HG03457 (cell line): ENCODE measurements at regions not wholly inside any gene's neighbourhood (a gene's known extent, or its start where the extent isn't known, plus 50 kb on each side); places are given as distances from the start of the nearest gene placed in this dataset.
"Not testable (repeated sequence)": the region's sequence is repeated elsewhere in the genome, so short reads cannot be mapped to it uniquely, and the experiment has no call there.

Experiments used
- ATAC-seq: cut with Tn5 transposase; IDR thresholded peaks from one replicate; pipeline ENCODE4 v1.9.1; 2021; ENCODE audit warnings: moderate number of reproducible peaks; ENCODE audit not compliant: unreplicated experiment

DNA sequence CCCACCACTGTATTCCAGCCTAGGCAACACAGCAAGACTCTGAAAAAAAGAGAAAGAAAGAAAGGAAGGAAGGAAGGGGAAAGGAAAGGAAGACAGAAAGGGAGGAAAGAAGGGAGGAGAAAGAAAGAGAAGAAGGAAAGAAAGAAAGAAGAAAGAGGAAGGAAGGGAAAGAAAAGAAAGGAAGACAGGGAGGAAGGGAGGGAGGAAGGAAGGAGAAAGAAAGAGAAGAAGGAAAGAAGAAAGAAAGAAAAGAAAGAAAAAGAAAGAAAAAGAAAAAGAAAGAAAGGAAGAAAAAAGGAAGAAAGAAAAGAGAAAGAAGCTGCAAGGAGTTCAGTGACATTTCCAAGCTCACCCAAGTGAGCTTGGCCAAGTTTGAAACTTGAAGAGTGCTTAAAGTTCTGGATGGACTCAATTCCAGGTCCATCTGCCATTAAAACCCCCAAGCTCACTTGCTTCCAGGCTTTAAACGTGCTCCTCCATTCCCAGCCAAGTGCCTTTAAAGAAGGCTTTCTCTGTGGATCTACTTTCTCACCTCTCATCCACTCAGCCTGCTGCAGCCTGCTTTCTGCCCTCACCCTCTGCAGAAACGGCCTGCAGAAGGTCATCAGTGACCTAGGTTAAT is 101.5 kb downstream of the VCPKMT start:
- ATAC-seq: no peak

DNA sequence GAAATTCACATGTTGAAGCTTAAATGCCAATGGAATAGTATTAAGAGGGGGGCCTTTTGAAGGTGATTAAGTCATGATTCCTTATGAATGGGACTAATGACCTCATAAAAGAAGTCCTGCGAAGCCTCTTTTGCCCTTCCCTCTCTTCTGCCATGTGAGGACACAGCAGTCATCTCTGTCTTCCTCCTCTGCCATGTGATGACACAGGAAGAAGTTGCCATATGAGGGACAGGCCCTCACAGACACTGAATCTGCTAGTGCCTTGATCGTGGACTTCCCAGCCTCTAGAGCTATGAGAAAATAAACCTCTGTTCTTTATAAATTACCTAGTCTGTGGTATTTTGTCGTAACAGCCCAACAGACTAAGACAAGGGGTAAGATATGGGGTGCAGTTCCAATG is 100.7 kb downstream of the VCPKMT start:
- ATAC-seq: no peak

DNA sequence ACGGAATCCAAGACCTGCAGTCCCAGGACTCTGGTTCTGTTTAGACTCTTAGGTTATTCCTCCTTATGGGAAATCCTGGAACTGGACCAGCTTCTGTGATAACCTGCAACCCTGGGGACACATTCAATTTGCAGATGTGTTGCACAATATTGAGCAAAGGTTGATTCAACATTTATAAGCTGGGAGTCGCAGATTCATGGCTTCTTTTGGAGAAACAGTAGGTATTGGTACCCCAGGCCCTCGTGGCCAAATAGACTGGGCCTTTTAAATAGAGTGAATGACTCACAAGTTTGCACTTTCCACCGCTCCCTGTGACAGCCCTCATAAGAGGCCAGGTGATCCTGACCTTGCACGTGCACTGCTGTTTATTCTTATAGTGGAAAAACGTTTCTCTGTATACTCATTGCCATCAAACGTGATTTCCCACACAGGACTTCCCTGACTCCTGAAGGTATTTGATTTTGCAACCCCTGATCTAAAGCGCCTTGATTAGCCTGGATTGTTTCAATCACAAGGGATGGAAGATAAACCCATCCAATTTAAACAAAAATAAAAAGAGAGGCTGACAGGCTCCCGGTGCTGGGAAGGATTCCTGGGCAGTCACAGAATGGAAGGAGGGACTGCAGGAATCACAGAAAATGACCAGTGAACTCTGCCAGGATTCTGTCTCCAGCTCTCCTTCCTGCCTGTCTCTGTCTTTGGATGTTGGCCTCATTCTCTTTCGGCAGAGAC is 98.0 kb downstream of the VCPKMT start:
- no peak for ATAC-seq

DNA sequence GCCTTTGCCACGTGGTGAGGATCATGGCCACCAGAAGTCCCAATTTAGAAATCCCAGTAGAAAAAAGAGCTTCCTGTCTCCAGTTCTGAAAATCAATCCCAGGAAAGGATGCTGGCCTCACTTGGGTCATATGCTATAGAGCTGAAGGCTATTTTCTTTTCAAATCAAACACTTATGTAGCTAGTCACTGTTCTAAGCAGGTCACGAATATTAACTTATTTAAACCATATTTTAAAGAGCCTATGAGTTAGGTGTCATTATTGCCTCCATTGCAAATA is 97.5 kb downstream of the VCPKMT start:
- ATAC-seq: no peak

DNA sequence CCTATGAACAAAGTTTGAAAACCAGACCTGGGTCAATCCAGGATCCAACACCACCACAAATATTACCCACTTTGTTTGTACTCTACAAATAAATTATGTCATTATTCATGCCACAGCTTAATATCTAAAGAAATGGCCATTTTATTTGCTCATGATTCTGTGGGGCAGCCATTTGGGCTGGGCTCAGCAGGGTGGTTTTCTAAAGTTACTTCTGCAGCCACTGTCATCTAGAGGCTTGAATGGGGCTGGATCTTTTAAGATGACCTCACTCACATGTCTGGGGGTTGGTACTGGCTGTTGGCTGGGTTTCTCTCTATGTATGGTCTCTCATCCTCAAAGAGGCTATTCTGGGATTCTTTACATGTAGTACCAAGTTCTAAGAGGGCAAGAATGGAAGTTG is 96.2 kb downstream of the VCPKMT start:
- no peak for ATAC-seq

DNA sequence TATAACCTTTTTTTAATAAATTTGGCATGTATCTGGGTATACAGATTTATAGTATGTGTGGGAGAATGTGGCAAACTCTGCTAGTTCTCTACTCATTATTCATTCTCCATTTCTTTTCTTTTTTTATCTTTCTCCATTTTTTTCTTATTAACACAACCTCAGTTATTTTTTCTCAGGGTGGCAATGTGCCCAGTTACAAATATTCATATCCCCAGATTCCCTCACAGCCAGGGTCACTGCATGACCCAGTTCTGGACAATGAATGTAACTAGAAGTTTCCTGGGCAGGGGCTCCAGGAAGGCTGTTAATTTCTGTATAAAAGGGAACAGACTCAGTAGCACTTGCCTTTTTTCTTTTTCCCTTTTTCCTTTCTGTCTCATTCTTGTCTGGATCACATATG is 95.6 kb downstream of the VCPKMT start:
- no peak for ATAC-seq

DNA sequence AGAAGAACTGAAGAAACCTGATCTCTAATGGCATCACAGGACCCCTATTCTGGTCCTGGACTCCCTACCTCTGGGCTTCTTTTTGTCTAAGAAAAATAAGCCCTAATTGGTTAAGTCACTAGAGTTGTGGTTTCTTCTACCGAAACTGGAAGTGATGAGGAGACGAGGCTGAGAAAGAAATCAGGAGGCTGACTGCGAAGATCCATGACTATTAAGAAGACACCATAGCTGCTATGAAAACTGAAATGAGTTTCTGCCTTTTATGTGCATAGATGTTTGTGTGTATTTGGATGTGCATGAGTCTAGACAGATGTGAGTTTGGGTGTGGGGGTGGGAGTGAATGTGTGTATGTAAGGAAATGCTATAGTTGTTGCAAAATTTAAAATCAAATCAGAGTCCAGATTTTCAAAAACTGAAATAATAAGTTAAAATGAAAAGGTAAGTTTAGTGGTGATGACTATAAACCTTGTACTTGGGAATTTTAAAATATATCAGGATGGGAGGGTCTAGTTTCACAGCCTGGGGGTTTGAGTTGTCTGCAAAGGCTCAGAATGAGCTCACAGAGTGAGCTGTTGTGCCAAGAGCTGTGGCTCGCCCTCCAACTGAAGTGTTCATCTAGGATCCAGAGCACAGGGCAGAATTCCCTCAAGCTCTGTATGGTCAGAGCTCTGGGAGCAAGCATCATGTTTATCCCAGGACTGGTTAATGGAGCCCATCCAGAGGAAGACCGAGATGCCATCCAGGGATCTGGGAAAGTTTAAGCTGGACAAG is 94.9 kb downstream of the VCPKMT start:
- ATAC-seq: no peak

DNA sequence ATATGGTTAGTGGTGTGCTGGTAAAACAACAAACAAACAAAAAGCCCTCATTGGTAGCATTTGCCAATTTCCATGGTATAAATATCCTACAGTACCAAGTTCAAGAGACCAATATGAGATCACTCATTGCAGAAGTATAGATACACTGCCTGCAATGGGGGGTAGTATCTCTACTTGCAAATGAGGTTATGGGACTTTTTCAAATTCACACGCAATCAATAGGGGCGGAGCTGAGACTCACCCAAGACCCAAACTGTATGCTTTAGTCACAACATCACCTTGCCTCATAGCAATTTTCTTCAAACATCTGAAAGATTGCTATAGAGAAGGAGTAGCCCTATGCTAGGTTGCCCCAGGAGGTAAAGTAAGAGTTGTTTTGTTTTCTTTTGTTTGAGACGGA is 93.7 kb downstream of the VCPKMT start:
- no peak for ATAC-seq

DNA sequence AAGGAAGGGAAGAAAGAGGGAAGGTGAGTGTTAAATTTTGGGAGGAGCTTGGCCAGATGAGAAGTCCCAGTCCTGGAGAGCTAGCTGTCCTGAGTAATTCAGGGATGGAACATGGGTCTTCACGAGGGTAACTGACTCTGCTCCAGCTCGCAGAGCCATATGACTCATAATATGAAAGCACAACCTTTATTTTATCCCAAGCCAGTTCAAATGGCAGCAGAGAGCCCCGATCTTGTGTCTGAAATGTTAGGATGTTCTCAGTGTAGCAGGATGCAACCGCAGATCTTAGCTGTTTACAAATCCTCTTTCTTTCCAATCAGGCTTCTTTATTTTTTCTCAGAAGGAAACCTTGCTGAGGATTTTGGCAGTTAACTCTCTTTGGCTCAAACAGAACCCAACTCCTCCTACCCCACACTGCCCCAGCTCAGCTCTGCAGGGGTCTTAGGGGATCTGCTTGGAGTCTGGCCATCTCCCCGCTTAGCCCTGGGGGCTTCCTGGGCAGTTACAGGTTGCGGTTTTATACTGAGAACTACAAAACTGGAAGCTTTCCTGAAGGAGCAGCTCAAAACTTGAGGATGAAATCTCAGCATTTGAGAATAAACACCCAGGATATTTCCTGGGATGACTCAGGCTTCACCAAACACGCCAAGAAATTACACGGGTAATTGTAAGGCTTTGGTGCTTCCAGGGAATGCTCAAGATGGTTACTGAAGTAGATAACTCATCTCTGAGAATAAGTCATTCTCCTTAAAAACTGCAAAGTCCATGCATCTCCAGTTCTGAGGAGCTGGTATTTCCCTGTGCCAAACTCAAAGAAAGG is 92.5 kb downstream of the VCPKMT start:
- ATAC-seq: no peak

DNA sequence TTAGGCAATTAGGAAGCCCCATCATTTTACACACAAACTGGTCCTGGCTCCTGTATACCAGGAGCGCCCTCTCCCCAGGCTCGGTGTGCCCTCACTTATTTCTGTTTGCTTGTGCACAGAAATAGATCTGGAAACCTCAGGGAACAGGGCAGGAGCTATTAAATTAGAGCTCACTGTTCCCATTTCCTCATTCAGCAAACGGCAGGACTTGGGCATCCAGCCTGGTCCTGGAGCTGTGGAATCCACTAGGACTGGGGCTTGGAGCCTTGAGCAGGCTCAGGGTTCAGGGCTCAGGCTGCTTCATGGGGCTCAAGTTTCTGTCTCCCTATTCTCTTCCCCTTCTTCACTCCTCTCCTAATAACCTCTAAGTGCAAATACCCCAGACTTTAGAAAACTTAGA is 91.3 kb downstream of the VCPKMT start:
- no peak for ATAC-seq

DNA sequence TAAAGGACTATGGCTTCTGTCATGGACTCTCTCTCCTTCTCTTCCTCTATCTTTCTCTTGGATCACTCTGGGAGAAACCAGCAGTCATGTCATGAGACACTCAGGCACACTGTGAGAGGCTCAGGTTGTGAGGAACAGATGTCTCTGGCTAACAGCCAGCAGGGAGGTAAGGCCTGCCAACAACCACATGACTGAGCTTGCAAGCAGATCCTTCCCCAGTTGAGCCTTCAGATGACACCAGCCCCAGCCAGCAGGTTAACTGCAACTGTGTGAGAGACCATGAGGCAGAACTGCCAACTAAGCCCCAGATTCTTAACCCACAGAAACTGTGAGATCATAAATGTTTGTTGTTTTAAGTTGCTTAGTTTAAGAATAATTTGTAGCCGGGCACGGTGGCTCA is 90.6 kb downstream of the VCPKMT start:
- no peak for ATAC-seq

DNA sequence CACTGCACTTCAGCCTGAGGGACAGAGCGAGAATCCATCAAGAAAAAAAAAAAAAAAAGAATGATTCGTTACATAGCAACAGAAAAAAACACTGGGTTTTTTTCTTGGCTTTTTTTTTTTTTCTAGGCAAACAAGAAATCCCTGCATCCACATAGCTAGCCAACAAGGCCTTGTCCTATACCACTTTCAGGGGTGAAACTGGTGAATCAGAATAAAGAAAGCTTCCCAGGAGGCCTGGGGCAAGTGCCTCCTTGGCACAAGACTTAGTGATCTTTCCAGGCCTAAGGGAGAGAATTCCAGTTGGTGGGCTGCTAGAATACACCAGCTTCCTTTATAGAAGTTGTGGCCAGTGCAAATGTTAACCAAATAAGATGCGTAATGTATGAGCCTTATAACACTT is 90.0 kb downstream of the VCPKMT start:
- no peak for ATAC-seq

DNA sequence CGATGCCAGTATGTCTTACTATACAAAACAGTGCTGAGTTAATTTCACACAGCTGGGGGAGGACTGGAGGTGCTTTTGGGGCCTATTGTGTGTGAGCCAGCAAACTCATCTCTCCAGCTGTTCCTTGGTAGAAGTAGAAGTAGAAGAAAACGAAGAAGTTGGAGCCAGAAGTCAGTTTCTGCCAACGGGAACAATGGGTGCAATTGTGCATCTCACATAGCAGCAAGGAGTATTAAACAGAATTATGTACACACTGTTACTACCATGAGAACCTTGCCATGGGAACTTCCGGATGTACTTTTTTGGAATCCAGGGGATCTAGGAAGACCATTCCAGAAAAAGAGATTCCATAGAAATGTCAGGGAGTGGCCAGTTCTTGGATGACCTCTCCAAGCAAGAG is 88.6 kb downstream of the VCPKMT start:
- no peak for ATAC-seq

DNA sequence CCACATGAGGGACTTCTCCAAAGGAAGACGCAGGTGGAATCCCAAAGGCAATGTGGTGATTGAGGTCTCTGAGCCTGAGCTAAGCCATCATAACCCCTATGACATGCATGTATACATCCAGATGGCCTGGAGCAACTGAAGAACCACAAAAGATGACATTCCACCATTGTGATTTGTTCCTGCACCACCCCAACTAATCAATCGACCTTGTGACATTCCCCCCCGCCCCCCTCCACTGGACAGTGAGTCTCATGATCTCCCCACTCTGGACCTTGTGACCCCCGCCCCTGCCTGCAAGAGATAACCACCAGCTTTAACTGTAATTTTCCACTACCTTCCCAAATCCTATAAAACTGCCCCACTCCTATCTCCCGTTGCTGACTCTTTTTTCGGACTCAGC is 87.9 kb downstream of the VCPKMT start:
- ATAC-seq: no peak

DNA sequence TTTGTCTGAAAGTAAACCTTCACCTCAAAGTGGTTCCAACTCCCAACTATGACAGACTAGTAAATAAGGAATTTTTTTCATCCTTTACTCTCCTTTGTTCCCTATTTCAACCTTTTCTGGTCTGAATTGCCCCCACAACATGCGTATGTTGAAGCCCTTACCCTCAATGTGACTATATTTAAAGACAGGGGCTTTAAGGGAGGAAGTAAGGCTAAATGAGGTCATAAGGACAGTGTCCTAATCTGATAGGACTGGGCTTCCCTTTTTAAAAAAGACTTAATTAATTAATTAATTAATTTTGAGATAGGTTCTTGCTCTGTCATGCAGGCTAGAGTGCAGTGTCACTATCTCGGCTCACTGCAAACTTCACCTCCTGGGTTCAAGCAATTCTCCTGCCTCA is 86.3 kb downstream of the VCPKMT start:
- ATAC-seq: no peak

DNA sequence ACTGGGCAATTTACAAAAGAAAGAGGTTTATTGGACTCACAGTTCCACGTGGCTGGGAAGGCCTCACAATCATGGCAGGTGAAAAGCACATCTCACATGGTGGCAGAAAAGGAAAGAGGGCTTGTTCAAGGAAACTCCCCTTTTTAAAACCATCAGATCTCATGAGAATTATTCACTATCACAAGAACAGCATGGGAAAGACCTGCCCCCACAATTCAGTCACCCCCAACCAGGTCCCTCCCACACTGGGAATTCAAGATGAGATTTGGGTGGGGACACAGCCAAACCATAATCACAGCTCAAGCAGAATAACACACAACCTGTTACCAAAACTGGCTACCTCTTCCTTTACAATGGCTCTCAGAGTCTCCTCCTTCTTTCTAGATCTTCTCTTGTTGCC is 85.5 kb downstream of the VCPKMT start:
- ATAC-seq: not testable (repeated sequence)

DNA sequence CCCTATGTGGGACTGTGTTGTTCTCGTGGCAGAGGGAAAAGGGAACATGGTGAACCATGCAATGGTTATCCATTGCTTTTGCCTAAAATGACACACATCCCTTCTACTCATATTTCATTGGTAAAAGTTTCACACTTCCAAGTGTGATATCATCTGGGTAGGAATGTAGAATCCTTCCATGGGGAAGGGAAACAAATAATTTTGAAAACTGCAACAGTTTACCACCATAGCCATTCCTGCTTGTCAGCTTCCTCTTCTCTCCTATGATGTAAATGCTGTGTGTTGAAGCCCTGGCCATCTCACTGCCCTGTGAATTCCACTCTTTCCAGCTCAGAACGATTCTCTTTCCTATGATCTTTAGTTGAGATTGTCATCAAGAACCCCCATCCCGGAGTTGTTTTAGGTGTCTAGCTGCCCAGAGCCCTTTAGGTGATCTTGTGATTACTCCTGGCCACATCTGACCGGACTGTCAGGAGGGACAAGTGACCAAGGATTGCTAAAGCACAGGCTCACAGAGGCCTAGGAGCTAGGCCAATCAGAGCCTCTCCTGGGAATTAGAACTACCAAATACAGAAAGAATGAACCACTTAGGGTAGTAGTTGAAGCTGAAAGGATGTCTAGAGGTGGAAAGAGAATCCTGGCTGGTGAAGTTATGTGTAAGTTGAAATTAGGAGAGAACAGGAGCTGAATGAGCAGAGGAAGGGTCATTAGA is 84.6 kb downstream of the VCPKMT start:
- ATAC-seq: no peak

DNA sequence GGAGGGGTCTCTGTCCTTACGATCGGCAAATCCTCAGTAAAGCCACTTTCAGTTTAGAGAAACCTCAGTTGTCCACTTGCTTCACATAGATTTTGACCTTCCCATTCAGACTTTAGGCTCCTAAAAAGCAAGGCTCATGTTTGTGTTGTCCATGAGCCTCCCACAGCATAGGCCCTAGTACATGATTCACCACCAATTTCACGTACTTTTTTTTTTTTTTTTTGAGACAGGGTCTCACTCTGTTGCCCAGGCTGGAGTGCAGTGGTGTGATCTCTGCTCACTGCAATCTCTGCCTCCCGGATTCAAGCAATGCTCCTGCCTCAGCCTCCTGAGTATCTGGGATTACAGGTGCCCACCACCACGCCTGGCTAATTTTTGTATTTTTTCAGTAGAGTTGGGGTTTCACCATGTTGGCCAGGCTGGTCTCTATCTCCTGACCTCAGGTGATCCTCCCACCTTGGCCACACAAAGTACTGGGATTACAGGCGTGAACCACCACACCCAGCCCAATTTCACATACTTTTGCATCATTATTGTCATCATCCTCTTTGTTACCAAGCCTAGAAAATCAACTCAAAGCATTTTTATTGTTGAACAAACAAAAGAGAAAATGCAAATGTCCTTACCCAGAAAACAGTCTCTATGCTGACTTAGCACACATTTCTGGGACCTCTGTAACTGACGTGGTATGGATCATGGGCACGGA is 83.8 kb downstream of the VCPKMT start:
- not testable (repeated sequence) for ATAC-seq

DNA sequence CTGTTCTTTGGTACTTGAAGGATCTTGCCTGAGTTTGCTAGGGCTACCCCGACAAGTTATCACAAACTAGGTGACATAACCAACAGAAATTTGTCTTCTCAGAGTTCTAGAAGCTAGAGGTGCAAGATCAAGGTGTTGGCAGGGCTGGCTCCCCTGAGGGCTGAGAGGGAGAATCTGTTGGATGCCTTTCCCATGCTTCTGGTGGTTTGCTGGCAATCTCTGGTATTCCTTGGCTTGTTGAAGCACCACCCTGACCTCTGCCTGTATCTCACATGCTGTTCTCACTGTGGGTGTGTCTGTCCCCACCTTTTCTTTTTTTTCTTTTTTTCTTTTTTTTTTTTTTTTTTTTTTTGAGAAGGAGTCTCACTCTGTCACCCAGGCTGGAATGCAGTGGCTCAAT is 81.2 kb downstream of the VCPKMT start:
- ATAC-seq: no peak

DNA sequence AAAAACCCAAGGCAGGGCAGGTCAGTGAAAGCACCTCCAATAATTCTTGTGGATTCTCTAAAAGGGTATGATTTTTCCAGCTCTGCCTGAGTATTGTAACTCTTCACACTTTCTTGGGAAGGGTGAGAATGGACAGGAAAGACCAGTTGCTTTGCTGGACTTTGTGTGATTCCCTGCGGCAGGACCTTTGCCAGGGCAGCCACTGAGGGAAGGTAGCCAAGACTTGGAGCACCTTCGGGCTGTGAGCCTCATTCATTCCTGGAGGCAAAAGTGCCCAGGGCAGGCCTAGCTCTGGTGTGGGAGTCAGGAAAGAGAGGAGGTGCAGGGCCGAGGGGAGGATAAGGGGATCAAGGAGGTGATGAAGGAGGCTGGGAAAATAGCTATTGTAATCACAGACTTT is 80.2 kb downstream of the VCPKMT start:
- ATAC-seq: no peak
